ENCODE measurements at regions not wholly inside any gene's neighbourhood (a gene's known extent, or its start where the extent isn't known, plus 50 kb on each side); places are given as distances from the start of the nearest gene placed in this dataset.
"Not testable (repeated sequence)": the region's sequence is repeated elsewhere in the genome, so short reads cannot be mapped to it uniquely, and the experiment has no call there.

DNA sequence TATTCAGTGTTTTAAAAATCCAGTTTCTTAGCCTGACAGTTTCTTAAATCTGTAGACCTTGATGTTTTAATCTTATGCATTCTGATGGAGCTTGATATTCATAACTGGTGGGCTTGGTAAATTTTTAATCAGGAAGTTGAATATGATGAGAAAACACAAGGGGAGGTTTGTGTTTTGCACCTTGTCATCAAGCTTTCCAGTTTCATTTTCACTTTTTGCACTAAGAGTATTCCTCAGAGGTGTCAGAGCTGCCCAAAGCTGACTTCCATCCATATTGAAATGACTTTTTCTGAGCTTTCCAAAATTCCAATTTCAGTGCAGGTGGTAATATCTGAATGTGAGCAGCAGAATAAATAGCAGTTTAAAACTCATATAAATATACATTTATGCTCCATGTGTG lies 555.0 kb upstream of the RBFOX1 start:
- DNase-seq (ENCODE audit: low spot score in 2 of 2) (no peak), FAIRE-seq (no peak)

DNA sequence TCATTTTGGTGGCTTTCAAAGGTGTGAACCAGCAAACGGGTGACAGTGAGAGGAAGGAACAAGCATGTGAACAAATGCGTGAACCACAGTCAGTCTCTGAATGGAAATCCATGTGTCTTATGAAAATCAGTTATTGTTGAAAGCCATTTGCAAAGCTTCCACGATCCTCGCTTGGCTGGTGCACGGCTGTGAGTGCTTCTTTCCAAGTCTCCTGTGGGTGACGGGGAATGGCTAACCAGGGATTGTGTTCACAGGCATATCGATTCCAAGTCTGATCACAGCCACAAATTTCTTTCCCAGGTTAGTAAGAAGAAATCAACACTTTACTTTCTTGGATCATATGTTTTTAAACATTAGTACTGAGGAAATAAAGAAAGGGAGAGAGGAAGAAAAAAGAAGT lies 556.9 kb upstream of the RBFOX1 start:
- FAIRE-seq: no peak

DNA sequence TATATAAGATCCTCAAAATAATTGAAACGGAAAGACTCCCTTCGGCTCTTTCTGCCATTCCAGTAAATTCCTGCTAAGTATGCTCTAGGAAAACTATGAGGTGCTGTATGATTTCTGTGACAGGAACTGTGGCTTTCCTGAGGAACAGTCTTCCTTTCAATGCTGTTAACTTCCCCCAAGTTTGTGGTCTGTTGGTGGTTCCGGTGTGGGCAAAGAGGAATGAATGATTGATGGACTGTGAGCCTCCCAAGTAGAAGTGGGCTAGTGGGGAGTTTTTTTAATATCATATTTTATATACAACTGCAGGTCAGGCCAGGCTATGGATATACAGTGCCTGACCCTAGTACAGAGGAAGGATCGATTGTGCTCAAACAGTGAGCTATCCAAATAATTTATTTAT lies 560.7 kb upstream of the RBFOX1 start:
- FAIRE-seq (no peak), DNase-seq (ENCODE audit: low spot score in 2 of 2) (no peak)

More for the DNA sequence above, 556.9 kb upstream of the RBFOX1 start:
- DNase-seq (ENCODE audit: low spot score in 2 of 2): no peak

DNA sequence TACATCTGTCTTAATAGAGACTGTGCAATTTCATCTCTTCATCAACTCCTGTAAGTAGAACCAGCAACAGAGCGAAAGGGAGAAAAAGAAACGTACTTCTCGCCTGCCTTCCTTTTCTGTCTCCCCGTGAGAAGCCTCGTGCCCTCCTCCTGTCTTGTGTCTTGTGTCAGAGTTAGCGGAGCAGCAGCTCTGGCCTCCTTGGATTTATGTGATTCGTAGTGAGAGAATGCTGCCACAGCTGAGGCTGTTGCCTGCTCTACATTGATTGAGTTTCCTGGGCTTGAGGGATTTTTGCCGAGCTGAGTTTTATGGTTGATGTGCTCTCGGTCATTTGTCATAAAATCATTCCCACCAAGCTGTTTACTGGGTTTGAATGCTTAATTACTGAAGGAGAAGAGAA lies 579.1 kb upstream of the RBFOX1 start:
- no peak for FAIRE-seq

GRCh38 chr16:6751191-6751590 lies 581.5 kb upstream of the RBFOX1 start:
- DNase-seq (ENCODE audit: low spot score in 2 of 2) (no peak), FAIRE-seq (no peak)

More for the DNA sequence above, 579.1 kb upstream of the RBFOX1 start:
- no peak for DNase-seq (ENCODE audit: low spot score in 2 of 2)

DNA sequence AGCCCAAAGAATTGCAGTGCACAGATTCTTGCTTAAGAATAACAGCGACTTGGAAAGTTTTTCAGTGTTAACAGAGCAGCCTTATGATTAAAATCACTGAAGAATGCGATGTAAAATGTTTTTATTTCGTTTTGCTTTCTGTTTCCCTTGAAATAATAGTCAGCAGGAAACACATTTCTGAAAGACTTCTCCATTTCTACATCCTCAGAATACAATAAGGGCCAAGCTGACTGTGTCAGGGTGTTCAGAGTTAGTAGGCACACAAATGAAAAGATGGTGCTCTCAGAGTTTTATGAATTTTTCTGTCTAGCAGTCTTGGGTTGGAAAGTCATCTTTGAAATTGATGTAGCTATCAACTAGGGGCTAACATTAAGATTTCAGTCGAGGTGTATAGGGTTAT lies 582.9 kb upstream of the RBFOX1 start:
- no peak for FAIRE-seq

GRCh38 chr16:6736302-6736701 lies 596.3 kb upstream of the RBFOX1 start:
- FAIRE-seq; DNase-seq (ENCODE audit: low spot score in 2 of 2): not testable (repeated sequence)

More for the DNA sequence above, 582.9 kb upstream of the RBFOX1 start:
- DNase-seq (ENCODE audit: low spot score in 2 of 2): no peak

DNA sequence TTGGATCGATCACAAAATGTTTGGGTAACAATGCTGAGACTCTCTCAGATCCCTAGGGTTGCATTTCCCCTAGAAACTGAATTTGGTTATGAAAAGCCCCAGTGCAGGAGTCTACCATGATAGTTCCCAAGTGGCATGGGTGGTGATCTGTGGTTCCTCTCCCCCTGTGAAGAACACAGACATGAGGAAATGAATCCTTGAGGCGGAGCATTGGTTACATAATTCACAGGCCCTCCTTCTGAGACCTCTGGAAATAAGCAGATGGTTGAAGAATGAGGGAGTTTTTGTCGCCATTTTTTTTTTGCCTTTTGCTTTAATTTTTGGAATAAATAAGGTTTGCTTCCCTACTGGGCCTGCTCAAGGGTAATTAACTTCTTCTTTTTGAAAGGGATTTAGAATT lies 597.0 kb upstream of the RBFOX1 start:
- no peak for FAIRE-seq
- no peak for DNase-seq (ENCODE audit: low spot score in 2 of 2)

DNA sequence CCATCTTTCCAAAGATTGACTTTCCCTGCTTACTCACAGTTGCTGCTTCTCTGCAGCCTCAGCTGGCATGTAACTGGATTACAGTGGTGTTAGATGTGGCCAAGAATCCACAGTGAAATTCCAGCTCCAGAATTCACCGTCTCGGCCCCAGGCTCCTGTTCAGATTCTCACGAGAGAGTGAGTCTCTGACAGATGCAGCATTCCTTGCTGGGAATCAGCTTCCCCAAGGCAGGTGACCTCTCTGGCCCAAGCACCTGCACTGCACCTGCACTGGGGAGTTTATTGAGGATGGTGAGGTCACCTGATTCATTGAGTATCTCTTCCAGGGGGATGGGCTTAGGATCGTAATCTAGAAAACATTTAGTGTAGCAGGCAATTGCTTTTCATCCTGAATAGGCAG lies 600.5 kb upstream of the RBFOX1 start:
- DNase-seq (ENCODE audit: low spot score in 2 of 2) (no peak), FAIRE-seq (no peak)

DNA sequence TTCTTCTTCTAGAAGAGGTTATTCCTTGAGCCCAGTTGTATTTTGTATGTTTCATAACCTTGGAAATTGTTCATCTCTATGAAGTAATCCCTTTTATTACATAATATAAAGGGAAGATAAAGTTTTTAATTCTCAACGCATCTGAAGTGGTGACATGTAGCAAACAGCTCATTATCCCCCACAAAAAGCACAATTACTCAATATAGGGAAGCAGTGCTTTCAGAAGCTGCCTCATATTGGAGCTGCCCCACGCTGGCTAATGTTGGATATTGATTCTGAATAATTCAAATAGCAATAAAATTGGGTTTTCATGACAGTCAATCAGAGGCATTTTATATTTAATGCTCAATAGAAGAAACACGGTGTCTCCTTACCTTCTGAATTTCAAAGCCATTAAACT lies 604.3 kb upstream of the RBFOX1 start:
- FAIRE-seq (no peak), DNase-seq (ENCODE audit: low spot score in 2 of 2) (no peak)

GRCh38 chr16:6726621-6727020 lies 606.0 kb upstream of the RBFOX1 start:
- FAIRE-seq (no peak), DNase-seq (ENCODE audit: low spot score in 2 of 2) (no peak)

DNA sequence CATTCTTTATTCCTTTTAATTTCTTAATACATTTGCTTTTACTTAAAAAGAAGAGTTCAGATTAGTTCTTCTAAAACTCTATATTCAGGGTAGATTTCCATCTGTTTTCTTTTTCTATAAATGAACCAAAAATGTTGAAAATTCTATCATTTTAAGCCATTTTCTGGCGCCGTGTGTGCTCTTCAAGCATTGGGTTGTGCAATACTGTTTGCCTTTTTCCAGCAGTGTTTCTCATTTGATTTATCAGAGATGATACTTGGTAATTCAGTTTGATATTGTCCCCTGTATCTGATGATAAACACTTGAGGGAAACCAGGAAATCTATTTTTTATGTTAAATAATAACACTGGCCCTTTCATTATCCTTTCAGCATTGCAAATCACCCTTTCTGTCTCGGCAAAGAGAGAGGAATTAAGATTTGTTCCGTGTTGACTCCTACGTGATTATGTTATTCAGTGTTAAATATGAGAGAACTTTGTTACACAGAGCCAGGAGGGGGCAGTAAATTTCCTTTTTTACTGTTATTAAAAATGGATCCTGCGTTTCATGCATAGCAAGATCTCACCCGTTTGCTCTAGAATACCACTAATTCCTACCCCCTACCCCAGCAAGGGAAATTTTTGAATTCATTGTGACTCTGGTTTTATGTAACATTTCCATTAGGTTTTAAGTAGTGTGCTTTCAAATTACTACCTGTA lies 606.9 kb upstream of the RBFOX1 start:
- FAIRE-seq: no peak
- DNase-seq (ENCODE audit: low spot score in 2 of 2): peak in 1 of 2 donors; percentile 8

DNA sequence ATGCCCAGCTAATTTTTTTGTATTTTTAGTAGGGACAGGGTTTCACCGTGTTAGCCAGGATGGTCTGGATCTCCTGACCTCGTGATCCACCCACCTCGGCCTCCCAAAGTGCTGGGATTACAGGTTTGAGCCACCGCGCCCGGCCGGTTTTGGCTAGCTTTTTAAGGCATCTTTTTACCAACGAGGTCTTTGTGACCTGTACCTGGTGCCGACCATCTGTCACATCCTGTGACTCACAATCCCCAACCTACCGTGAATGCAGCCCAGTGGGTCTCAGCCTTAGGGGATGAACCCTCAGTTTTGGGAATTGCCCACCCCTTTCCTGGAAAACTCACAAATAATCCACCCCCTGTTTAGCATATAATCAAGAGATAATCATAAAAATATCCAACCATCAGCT lies 607.4 kb upstream of the RBFOX1 start:
- FAIRE-seq; DNase-seq (ENCODE audit: low spot score in 2 of 2): not testable (repeated sequence)

DNA sequence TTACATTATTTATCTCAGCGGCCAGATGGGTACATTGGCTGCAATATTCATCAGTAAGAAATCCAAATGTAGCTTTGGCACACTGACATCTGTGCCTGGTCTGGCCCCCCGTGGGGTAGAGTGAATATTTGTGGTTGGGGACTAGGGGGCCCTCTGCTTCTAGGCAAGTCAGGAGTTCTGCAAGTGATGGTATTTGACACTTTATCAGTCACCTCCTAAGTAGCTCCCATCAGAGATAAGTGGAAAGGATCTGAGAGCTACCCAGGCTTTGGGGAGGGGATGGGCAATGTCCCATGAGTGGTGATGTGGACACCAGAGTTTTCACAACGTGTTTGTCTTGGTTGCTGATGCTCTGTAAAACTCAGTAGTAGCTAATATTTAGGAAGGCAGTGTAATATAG lies 609.9 kb upstream of the RBFOX1 start:
- DNase-seq (ENCODE audit: low spot score in 2 of 2) (no peak), FAIRE-seq (no peak)

- DNase-seq (ENCODE audit: low spot score in 2 of 2) (no peak), FAIRE-seq (no peak)
These were observed 618.1 kb upstream of the RBFOX1 start for GRCh38 chr16:6714510-6714909.

DNA sequence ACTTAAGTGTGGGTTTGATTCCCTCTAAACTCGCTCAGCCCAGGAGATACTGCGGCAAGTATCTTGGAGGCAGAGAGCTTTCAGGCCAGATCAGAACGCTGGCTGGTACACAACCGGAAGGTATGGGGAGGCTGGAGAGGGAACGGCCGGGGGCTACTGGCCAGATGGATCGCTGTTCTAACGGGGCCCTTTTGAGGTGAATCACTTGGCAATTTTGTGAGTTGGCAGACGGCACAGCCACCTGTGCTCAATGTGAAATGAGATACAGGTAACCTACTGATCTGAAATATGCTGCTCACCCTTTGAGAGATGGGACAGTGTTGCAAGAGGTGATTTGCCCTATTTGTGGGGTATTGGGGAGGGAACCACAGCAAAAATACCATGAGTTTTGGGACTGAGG lies 622.9 kb upstream of the RBFOX1 start:
- DNase-seq (ENCODE audit: low spot score in 2 of 2) (no peak), FAIRE-seq (no peak)

GRCh38 chr16:6708576-6709215 lies 623.9 kb upstream of the RBFOX1 start:
- DNase-seq (ENCODE audit: low spot score in 2 of 2): no peak
- no peak for FAIRE-seq

DNA sequence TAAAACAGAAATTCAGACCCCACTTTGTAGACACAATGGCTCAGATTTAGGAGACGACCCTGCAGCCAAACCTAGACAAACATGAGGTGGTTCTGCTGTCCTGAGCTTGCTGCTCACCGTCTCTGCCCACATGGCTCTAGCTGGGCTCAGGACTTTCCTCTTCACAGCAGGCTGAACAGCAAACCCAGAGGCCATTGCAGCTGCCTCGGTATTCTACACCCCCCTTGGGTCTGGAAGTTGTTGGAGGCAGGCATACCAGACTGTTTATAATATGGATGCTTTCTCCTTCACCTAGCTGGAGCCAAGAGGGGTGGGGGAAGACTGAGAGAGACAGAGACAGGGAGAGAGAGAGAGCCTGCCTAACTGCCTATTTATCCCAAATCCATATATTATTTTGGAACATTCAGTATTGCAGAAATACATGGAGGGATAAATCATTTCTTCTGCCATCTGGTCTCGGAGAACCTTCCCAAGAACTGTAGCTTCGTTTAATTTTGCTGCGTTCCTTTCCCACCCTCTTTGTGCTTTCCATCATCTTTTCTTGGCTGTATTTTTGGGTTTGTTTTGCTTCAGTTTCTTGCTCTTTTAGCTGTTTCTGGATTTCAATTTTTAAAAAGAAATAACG lies 628.2 kb upstream of the RBFOX1 start:
- DNase-seq (ENCODE audit: low spot score in 2 of 2): no peak

GRCh38 chr16:6701096-6701495 lies 631.5 kb upstream of the RBFOX1 start:
- no peak for FAIRE-seq
- no peak for DNase-seq (ENCODE audit: low spot score in 2 of 2)

More for the DNA sequence above, 628.2 kb upstream of the RBFOX1 start:
- no peak for FAIRE-seq

- DNase-seq (ENCODE audit: low spot score in 2 of 2) (no peak), FAIRE-seq (no peak)
These were observed 634.1 kb upstream of the RBFOX1 start for GRCh38 chr16:6698548-6698947.

GRCh38 chr16:6695666-6696065 lies 637.0 kb upstream of the RBFOX1 start:
- FAIRE-seq: no peak
- no peak for DNase-seq (ENCODE audit: low spot score in 2 of 2)

DNA sequence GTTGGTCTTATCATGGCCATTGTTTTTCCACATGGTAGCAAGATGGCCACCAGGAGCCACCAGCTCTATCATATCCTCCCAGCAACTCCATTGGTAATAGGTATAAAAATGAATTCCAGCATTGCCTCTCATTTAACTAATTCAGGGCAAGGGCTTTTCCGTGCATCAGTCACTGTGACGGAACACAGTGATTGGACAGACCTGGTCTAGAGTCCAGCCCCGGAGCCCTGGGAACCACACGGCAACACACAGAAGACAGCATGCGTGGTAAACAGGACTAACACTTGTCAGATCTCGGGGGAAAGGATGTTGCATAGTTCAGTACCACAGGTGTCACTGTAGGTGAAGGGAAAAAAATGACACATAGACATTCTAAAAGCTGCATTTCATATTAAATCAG lies 638.0 kb upstream of the RBFOX1 start:
- FAIRE-seq (no peak), DNase-seq (ENCODE audit: low spot score in 2 of 2) (no peak)

Data from frontal cortex (tissue), 3 donors.